HG03039 (cell line): ENCODE measurements at regions not wholly inside any gene's neighbourhood (a gene's known extent, or its start where the extent isn't known, plus 50 kb on each side); places are given as distances from the start of the nearest gene placed in this dataset.

Experiments
- ATAC-seq: cut with Tn5 transposase; IDR thresholded peaks from one replicate; pipeline ENCODE4 v1.9.1; 2021; ENCODE audit warnings: mild to moderate bottlenecking, moderate library complexity; ENCODE audit not compliant: unreplicated experiment

DNA sequence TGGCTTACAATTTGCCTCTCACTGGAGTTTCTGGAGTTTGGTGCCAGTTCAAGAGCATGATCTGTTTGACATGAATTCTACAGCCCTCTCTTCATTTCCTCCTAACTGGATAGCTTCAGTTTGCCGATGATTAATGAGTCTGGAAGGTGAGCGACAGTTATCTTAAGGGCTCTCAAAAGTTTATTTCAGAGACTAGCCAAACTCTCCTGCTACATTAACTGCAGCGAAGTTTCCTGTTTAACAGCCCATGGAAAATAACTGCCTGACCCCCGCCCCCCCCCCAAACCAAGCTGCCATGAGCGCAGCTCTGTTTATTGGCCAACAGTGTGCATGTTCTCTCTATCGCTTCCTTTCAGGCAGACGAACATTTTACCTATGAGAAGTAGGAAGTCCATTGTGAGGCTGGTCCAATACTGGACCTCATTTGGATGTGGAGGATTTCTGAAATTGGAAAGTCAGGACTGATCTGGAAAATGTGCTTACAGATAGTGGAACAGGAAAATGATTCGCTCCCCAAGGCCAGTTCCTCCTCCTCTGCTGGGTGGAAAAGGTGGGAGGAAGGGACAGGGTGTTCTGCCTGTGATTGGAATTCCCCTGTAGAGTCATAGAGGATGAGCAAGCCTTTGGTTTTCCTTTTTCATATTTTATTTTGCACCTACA is 522.2 kb upstream of the JAG1 start:
- no peak for ATAC-seq

DNA sequence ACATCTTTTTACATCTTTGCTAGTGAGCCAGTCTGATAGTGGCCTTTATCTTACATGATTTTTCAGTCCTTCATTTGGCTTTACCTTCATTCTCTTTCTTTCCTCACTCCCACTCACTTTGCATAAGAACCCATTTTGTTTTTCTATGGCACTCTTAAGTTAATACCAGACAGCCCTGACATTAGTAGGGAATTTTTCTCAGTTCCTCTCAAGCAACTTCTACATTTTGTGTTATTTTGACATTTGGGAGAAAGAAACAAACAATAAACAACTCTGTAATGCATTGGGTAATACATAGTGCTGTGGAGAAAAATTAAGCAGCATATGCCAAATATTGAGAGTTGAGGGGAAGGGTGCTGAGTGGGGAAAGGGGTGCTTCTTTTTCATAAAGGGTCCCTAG is 524.1 kb upstream of the JAG1 start:
- ATAC-seq, result no peak

DNA sequence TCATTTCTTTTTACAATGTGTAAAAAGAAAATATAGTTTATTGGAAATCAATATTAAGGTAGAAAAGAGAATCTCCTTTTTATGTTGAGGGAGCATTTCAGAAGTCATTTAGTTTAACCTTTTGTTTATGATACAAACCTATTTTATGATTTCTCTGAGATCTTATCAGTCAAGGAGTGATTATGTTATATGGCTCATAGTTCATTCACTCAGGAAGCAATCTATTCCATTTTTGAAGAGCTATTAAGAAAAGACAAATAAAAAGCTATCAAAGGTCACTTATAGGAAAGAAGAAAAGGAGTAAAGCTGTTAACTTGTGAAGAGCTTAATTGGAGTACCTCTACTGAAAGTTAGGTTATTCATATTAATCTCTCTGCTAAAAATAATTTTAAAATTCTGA is 526.6 kb upstream of the JAG1 start:
- no peak for ATAC-seq

- ATAC-seq, result peak; percentile 78
Measured at GRCh38 chr20:11204926-11205768, 531.3 kb upstream of the JAG1 start.

- no peak for ATAC-seq
Measured at GRCh38 chr20:11205769-11206362, 532.1 kb upstream of the JAG1 start.

GRCh38 chr20:11207749-11208502 is 534.1 kb upstream of the JAG1 start:
- no peak for ATAC-seq

DNA sequence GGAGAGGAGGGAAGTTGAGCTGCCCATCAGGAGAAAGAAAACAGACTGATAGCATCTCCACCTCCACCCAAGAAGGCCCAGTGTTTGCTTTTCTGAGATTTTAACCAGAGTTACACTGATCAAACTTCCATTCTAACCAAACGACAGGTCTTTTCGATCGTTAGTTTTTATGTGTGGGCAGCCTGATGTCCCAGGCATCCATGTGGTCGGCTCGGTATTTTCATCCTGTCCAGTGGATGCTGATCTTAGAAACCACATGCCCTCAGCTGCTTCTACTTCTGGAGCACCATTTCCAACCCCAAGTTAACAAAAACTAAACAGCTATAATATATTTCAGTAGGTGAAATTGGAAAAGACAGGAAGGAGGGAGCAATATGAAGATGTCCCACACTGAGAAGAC is 536.8 kb upstream of the JAG1 start:
- no peak for ATAC-seq

GRCh38 chr20:11212272-11212671 is 538.5 kb upstream of the JAG1 start:
- no peak for ATAC-seq

DNA sequence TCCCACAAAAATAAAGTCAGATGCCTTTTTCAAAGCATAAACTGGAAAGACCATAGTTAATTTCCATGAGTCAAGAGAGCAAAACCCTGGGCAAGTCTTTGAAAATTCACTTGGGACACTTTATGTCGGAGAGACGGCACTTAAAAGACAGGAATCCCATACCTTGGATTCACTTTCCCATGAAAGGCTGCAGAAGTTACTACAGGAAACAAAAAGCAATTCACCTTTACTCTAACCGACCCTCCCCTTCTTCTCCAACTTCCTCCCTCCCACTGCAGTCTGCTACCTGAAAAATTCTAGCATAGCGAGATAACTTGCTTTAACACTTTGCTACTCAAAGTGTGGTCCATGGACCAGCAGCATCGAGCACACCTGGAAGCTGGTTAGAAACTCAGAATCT is 539.1 kb upstream of the JAG1 start:
- ATAC-seq, result no peak

- no peak for ATAC-seq
Measured at GRCh38 chr20:11214256-11214840, 540.5 kb upstream of the JAG1 start.

GRCh38 chr20:11216451-11217314 is 542.9 kb upstream of the JAG1 start:
- no peak for ATAC-seq

DNA sequence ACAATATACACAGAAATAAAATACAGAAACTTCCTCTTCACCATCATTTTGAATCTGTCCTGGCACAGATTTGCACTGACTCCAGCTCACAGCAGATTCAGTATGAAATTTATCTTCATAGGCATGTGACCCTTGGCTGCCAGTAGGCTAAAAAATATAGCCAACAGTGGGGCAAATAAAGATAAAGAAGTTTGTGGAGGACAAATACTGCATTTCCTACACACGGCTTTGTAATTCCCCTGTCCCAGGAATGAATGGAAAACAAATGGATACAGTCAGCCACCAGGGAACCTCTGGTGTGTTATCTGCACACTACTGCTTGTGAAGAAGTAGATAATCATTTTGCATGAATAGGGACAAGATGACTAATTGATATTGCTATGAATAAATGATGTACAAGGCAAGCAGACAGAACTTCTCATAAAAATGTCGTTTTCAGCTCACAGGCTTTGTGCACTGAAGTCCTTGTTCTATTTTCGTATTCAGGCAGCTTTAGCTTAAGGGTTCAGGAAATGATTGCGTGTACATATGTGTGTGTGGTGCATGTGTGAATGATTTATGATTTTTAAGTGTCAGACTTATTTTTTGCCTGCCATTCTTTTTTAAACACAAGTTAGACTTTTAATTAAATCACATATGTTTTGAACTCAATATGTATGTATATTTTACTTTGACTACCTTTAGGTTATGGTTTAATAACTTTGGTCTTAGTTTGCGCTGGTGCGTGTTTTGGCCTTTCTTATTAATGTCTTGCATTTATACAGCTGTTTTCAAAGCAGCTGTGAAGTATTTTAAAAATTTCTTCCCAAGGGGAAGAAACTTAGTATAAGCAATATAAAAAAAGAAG is 543.8 kb upstream of the JAG1 start:
- no peak for ATAC-seq

GRCh38 chr20:11218173-11218680 is 544.4 kb upstream of the JAG1 start:
- no peak for ATAC-seq

DNA sequence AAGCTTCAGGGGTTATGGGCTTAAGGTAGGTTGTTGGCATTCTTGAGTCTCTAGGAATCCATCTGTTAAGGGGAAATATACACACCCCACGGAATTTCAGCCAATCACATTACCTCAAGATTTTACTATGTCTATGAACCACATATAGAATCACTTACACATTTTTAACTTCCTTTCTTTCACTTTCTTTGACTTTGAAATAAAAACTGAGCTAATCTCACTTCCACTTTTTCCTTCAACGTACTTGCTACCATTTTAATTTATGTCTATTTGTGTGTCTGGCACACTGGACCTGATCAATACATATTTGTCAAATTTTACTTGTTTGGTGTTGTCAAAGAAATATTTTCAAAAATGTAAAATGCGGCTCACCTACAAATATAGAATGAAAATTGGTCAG is 545.4 kb upstream of the JAG1 start:
- no peak for ATAC-seq

DNA sequence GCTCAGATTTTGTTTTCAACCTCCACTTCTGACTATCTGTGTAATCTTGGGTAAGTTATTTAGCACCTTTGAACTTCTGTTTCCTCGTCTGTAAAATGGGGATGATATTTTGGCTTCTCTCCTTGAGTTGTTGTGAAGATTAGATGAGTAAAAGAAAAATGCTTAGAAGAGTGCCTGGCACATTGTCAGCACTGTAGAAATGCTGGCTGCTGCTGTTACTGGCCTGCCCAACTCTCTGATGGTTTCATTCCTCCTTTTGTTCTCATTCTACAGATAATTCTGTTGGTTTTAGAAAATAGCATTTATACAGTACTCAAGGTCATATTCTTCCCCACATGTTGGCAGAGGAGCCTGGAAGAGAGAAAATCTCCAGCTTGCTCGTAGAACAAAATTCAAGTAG is 547.2 kb upstream of the JAG1 start:
- ATAC-seq, result no peak

DNA sequence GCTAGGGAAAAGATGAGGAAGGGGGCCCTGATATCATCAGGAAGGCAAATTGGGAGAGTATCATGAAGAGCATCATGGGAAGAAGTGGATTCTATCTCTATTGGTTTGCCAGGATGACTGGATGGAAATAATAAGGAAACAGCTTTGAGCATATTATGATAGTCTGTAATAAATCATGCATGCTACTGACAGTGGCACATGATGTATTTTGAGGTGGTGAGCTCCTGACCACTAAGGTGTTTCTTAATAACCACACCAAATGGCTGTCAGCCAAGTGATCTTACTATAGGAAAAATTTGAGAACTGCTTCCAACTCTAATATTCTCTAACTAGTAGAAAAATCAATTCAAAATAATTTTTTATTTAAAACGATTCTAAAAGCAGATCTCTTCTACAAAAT is 548.4 kb upstream of the JAG1 start:
- no peak for ATAC-seq

DNA sequence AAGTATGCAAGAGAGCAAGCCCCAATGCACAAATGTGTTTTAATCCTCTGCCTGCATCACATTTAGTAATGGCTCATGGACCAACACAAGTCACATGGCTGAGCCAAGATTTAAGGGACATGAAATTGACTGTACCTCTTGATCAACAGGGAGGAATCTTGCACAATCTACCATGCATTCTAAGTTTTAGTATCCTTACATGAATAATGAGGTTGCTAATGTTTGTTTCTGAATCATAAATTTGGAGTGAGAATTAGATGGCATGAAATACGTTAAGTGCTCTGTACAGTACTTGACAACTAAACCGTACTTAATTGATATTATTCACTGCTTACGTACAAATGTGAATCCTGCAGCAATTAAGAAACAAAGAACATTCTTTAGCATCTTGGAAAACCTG is 553.8 kb upstream of the JAG1 start:
- ATAC-seq, result no peak

GRCh38 chr20:11229772-11230171 is 556.0 kb upstream of the JAG1 start:
- ATAC-seq, result no peak

DNA sequence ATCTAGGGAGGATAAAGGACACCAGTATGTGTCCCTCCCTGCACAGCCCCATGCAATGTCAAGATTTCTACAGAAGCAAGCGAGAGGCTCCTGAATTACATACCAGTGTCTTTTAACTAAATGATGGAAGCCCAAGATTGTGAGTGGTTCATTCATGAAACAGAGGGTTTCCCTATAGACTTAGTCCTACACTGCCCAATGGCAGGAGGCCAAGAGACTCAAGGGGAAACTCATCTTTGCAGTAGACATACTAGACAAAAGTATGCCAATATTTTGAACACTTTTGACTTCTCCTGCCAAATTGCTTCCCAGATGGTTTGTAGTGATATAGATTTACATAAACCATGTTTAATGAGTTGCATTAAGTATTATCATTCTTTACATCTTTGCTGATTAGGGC is 557.2 kb upstream of the JAG1 start:
- ATAC-seq, result no peak
